Stimulated activated CD8-positive, alpha-beta memory T cell treated with anti-CD3 and anti-CD28 coated beads, Interleukin-12 subunit alpha, Interleukin-12 subunit beta, amount 100 ng/mL, for 24 hours (primary cell): ENCODE measurements at regions not wholly inside any gene's neighbourhood (a gene's known extent, or its start where the extent isn't known, plus 50 kb on each side); places are given as distances from the start of the nearest gene placed in this dataset.
"Not testable (repeated sequence)": the region's sequence is repeated elsewhere in the genome, so short reads cannot be mapped to it uniquely, and the experiment has no call there.

ENCODE experiments used
- DNase-seq: peaks from one replicate; pipeline ENCODE4 v3.0.0-alpha.2; 2020; ENCODE audit errors: extremely low read depth

DNA sequence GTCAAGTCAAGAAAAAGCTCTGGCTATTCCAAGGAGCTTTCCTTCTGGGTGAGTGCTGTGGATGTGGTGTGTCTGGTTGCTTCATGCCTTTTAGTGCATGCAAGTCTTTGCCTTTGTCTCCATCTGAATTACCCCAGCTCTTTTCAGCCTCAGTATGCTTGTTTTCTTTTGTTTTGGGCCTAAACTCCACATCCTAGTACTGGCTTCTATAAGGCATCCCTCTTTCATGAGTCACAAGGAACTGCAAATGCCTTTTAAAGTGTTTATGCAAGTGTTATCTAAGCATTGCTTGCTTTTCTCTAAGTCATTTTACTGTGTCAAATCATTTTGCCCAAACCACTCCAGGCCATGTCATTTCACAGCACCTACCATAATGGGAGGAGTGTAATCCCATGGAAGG is 132.1 kb downstream of the PLCE1 start:
- no peak for DNase-seq

- DNase-seq, result no peak
These were observed 135.8 kb downstream of the PLCE1 start for GRCh38 chr10:94129393-94130130.

DNA sequence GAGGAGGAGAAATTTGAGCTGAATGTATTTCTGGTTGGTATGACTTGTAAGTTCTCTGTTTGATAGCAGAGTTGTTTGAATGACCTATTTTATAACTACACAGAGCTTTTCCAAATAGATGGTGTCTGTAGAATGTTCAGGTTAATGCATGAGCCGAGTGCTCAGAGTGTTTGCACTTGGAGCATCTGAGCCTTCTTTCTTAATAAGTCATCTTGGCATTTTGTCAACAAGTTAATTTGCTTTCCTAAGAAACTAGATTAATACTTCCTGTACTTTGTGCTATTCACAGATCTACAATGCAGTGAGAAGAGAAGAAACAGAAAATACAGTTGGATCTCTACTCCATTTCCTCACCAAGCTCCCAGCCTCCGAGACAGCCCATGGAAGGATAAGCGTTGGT is 138.2 kb downstream of the PLCE1 start:
- DNase-seq, result no peak

GRCh38 chr10:94133239-94133638 is 139.5 kb downstream of the PLCE1 start:
- DNase-seq, result no peak

- DNase-seq, result no peak
These were observed 144.0 kb downstream of the PLCE1 start for GRCh38 chr10:94137747-94138146.

DNA sequence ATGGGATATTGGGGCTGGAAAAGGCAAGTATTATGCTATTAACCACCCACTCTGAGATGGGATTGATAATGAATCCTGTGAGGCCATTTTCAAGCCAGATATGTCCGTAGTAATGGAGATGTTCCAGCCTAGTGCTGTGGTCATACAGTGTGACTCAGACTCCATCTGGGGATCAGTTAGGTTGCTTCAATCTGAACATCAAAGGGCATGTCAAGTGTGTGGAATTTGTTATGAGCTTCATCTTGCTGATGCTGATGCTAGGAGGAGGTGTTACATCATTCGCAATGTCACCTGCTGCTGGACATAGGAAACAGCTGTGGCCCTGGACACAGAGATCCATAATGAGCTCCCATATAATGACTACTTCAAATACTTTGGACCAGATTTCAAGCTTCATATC is 144.7 kb downstream of the PLCE1 start:
- no peak for DNase-seq

GRCh38 chr10:94143261-94143660 is 149.5 kb downstream of the PLCE1 start:
- DNase-seq, result no peak

GRCh38 chr10:94146313-94146712 is 152.6 kb downstream of the PLCE1 start:
- DNase-seq, result no peak

DNA sequence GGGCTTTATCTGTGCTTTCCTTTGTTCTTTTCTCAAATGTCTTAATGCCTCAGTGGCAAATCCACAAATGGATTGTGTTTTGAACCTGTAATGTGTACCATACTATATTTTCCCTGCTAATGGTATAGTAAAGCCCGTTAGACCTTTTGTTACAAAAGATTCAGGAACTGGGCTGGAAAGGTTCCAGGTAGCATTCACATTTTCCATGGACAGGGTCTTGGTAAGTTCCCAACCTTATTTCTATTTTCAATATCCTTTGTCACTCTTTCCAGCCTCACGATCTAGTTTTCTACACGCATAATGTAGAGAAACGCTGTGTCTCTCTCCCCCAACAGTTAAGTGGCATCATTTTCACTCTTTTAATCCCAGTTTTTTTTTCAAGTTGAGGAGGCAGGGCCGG is 153.0 kb downstream of the PLCE1 start:
- no peak for DNase-seq

DNA sequence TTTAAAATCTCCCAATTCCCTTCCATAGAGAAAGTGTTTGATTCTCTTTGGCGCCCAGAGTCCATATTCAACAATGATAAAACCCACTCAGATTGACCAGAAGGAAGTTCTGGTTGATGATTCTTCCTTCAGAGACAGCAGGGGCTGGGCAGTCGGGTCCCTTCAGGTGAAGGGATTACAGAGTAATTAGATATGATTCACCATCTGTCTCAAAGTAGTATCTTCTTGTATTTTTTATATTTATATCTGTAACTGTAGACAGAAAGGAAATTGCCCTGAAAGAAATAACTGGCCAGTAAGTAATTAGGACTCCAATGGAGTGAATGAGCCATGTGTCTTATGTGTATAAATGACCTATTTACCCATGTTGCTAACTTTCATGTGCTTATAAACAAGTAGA is 156.0 kb downstream of the PLCE1 start:
- no peak for DNase-seq

DNA sequence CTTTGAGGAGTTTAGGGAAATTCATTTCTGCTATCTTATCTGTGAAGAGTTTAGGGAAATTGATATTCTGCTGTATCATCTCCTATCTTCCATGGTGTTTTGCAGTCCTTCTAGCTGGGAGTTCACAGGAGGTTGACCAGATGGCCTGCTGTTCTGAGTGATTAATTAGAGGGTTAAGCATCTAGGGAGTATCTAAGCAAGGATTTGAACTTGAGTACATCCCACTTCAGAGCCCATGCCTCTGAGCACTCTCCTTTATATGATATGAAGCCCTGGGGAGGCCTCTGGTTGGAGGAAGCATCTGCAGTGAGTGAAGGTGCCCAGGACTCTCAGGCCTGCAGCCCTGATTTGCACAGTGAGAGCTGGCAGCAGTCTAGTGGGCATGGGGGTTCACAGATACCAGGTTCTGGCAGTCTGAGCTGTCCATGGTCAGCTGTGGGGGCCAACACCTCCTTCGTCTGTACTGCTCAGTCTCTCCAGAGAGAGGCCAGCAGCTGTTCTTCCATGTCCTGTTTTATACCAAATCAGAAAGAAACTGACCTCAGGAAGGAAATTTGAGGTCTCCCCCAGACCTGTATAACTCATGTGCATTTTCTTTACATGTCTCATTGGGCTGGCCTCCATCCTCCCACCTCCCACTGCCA is 156.9 kb downstream of the PLCE1 start:
- no peak for DNase-seq

DNA sequence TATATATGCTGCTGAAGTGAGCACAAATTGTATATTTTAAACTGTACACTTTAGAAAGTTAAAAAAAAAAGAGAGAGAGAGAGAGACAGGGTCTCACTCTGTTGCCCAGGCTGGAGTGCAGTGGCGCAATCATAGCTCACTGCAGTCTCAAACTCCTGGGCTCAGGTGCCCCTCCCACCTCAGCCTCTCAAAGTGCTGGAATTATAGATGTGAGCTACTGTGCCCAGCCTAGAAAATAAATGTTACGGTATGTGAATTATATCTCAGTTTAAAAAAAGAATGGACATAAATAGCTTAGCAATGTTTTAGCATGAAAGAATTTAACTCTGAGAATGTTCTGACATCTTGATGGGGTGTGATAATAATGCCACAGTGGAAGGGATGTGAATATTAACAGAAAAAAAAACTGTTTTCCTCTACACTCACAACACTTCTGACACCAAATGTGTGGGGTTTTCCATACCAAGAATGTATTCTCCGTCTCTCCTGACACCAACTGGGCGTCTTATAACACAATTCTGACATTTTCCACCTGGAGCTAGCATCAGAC is 162.1 kb downstream of the PLCE1 start:
- no peak for DNase-seq

GRCh38 chr10:94156453-94156852 is 162.7 kb downstream of the PLCE1 start:
- no peak for DNase-seq

GRCh38 chr10:94165158-94165611 is 171.5 kb downstream of the PLCE1 start:
- DNase-seq, result not testable (repeated sequence)

DNA sequence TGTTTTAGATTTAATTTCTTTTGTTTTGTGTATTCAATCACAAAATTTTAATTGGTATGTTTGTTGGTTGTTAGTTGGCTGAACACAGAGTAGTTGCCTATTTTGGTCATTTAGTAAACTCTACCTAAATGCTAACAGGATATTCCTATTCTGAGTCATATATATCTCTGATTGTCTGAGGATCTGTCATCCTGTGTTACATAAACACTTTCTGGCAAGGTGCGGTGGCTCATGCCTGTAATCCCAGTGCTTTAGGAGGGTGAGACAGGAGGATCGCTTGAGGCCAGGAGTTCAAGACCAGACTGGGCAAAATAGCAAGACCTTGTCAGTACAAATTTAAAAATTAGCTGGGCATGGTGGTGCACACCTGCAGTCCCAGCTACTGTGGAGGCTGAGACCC is 178.6 kb downstream of the PLCE1 start:
- DNase-seq, result no peak

- DNase-seq, result no peak
These were observed 179.9 kb downstream of the PLCE1 start for GRCh38 chr10:94173594-94173993.

DNA sequence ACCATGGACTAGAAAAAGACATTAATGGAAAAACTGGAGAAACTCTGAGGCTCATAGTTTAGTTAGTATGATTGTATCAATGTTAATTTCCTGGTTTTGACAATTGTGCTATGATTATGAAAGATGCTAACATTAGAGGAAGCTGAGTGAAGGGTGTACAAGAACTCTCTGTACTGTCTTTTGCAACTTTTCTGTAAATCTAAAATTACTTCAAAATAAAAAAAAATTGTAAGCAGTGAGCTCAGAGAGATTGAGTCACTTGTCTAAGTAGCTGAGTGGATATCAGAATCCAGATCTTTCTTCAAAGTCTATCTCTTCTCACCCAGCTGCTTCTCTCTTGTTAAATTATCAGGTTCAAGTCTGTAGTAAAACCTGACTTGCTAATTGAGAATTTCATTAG is 181.1 kb downstream of the PLCE1 start:
- DNase-seq, result no peak

- no peak for DNase-seq
These were observed 184.1 kb downstream of the NOC3L start for GRCh38 chr10:94178475-94179253.

DNA sequence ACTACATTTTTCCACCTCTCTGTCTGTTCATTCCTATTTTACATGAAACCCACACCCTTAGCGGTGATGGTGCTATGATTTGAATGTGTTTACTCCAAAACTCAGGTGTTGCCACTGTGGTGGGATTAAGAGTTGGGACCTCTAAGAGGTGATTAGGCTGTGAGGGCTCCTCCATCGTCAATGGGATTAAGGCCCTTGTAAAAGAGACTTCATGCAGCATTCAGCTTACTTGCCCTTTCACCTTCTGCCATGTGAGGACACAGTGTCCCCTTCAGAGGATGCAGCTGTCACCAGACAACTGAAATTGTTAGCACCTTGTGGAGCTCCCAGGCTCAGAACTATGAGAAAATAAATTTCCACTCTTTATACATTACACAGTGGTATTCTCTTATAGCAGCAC is 182.2 kb downstream of the NOC3L start:
- DNase-seq, result no peak

DNA sequence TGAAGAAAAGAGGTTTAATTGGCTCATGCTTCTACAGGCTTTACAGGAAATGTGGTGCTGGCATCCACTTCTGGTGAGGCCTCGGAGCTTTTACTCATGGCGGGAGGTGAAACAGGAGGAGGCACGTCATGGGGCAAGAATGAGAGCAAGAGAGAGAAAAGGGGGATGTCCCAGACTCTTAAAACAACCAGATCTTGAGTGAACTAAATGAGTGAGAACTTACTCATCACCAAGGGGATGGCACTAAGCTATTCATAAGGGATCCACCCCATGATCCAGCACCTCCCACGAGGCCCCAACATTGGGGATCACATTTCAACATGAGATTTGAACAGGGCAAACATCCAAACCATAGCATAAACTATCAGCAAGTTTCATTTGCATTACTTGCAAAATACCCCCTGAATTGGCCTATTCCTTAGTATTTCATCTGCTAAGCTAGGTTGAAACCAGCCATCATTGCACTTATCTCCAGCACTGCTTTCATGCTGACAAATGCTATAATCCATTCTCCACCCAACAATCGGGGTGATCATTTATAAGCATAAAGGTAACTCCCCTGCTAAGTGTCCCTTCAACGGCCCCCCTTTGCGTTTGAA is 179.0 kb downstream of the NOC3L start:
- DNase-seq, result no peak

DNA sequence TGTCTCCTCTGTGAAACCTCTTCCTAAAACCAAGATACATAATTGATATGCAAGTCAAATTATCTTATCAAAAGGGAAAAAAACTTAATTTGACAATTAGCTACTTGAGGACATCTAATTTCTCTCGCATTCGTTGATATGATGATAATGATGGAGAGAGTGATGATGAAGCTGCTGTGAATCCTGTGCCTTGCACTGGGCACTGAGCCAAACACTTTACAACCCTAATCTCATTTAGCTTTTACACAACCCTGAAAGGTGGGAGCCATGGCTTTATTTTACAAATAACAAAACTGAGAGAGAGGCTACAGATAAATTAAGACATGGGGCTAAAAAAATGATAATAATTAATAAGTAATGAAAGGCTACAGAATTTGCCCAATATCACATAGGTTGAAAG is 176.0 kb downstream of the NOC3L start:
- DNase-seq, result no peak

- no peak for DNase-seq
These were observed 170.4 kb downstream of the NOC3L start for GRCh38 chr10:94192333-94192732.
